SKM-1 treated with dmso at 0.1 percent for 144 hours (cell line): ENCODE measurements at regions not wholly inside any gene's neighbourhood (a gene's known extent, or its start where the extent isn't known, plus 50 kb on each side); places are given as distances from the start of the nearest gene placed in this dataset.

ENCODE experiments used
- DNase-seq: peaks from one replicate; lab custom pipeline; 2025; ENCODE audit not compliant: unreplicated experiment; lab: John Stamatoyannopoulos, UW

GRCh38 chr5:117204926-117205869 lies 630.6 kb upstream of the SEMA6A start:
- DNase-seq: no peak

- DNase-seq: no peak
These were observed 629.8 kb upstream of the SEMA6A start for GRCh38 chr5:117204404-117204803.

GRCh38 chr5:117203584-117203983 lies 629.0 kb upstream of the SEMA6A start:
- DNase-seq: no peak

- DNase-seq: no peak
These were observed 626.4 kb upstream of the SEMA6A start for GRCh38 chr5:117201001-117201400.

- no peak for DNase-seq
These were observed 620.5 kb upstream of the SEMA6A start for GRCh38 chr5:117195076-117195475.

GRCh38 chr5:117191251-117191650 lies 616.6 kb upstream of the SEMA6A start:
- DNase-seq: no peak

GRCh38 chr5:117189784-117190183 lies 615.2 kb upstream of the SEMA6A start:
- no peak for DNase-seq

- peak; percentile 25 for DNase-seq
These were observed 613.6 kb upstream of the SEMA6A start for GRCh38 chr5:117188211-117188610.

GRCh38 chr5:117186751-117187150 lies 612.1 kb upstream of the SEMA6A start:
- no peak for DNase-seq

- DNase-seq: no peak
These were observed 608.7 kb upstream of the SEMA6A start for GRCh38 chr5:117183326-117183725.

GRCh38 chr5:117182104-117182503 lies 607.5 kb upstream of the SEMA6A start:
- no peak for DNase-seq

- DNase-seq: no peak
These were observed 602.7 kb upstream of the SEMA6A start for GRCh38 chr5:117177302-117177701.

GRCh38 chr5:117165068-117165467 lies 590.4 kb upstream of the SEMA6A start:
- no peak for DNase-seq

- DNase-seq: no peak
These were observed 587.2 kb upstream of the SEMA6A start for GRCh38 chr5:117161718-117162335.

GRCh38 chr5:117160391-117160790 lies 585.8 kb upstream of the SEMA6A start:
- no peak for DNase-seq

- no peak for DNase-seq
These were observed 574.7 kb upstream of the SEMA6A start for GRCh38 chr5:117149312-117149711.

- DNase-seq: no peak
These were observed 569.5 kb upstream of the SEMA6A start for GRCh38 chr5:117144086-117144485.

GRCh38 chr5:117143406-117143805 lies 568.8 kb upstream of the SEMA6A start:
- DNase-seq: no peak

GRCh38 chr5:117138523-117138922 lies 563.9 kb upstream of the SEMA6A start:
- DNase-seq: no peak

GRCh38 chr5:117135851-117136250 lies 561.2 kb upstream of the SEMA6A start:
- no peak for DNase-seq

- DNase-seq: no peak
These were observed 558.6 kb upstream of the SEMA6A start for GRCh38 chr5:117133198-117133597.

GRCh38 chr5:117131876-117132275 lies 557.3 kb upstream of the SEMA6A start:
- no peak for DNase-seq
